K562 (cell line): ENCODE measurements at regions not wholly inside any gene's neighbourhood (a gene's known extent, or its start where the extent isn't known, plus 50 kb on each side); places are given as distances from the start of the nearest gene placed in this dataset.

ENCODE experiments used
- ATAC-seq: fragments of 200-7000 bp; cut with Tn5 transposase; 3 replicates; pipeline ENCODE4 v1.9.1; 2020; ENCODE audit warnings: moderate library complexity
- BruUV-seq: library from RNA; stranded (reverse); fragments of 400-500 nt; replicated peaks from 2 replicates; lab custom pipeline; 2021; lab: Mats Ljungman, UMichigan
- CTCF ChIA-PET: fragments of 300-600 bp; formaldehyde crosslinking; extraction: SDS; loops from one replicate; lab custom pipeline; 2021; ENCODE audit warnings: low intra/inter-chr PET ratio; lab: Yijun Ruan, JAX
- POLR2A ChIA-PET: fragments of 300-600, 350-650 bp; sonication (Branson Sonifier 250); formaldehyde crosslinking; extraction: SDS; loops from one replicate; lab custom pipeline; 2021; ENCODE audit warnings: antibody characterized with exemption, inconsistent platforms; lab: Yijun Ruan, JAX
- DNase-seq, 4 experiments: peaks; one replicate each; pipeline versions ENCODE4 v3.0.0 to v3.0.0-alpha.2; 2011 to 2018; ENCODE audit warnings: low spot score in 3 of 4, mixed read lengths in 3 of 4; ENCODE audit errors: extremely low read depth in 1 of 4
- FAIRE-seq: peaks from 2 replicates; lab custom pipeline; 2011; peaks lifted over from hg19 to GRCh38; lab: Jason Lieb, UNC
- H2AFZ ChIP-seq: 2 replicates; pipeline ENCODE4 v1.6.0; 2011; ENCODE audit warnings: low read depth, low read length, control low read depth, inconsistent platforms
- H3K27ac ChIP-seq: fragments of 200-600 bp; 3 replicates; pipeline ENCODE4 v1.8.0; 2011; ENCODE audit warnings: low read depth, mild to moderate bottlenecking, control low read depth, inconsistent platforms, low read length, moderate library complexity, mixed read lengths; ENCODE audit errors: extremely low read depth
- H3K27me3 ChIP-seq, 2 experiments: fragments of 300-600 bp in 1 of 2; 2 replicates in 1 of 2; 3 replicates in 1 of 2; pipeline versions ENCODE4 v1.6.0 to v1.8.0; 2011; ENCODE audit warnings: inconsistent platforms in 2 of 2, low read length in 2 of 2, mild to moderate bottlenecking in 1 of 2, mixed read lengths in 1 of 2, moderate library complexity in 1 of 2; ENCODE audit not compliant: control insufficient read depth in 2 of 2, insufficient read depth in 2 of 2
- H3K36me3 ChIP-seq: fragments of 300-600 bp; 3 replicates; pipeline ENCODE4 v1.8.0; 2011; ENCODE audit warnings: mild to moderate bottlenecking, low read length, inconsistent platforms; ENCODE audit not compliant: control insufficient read depth, insufficient read depth
- H3K4me1 ChIP-seq, 2 experiments: fragments of 200-600 bp in 1 of 2; replicated peaks in 1 of 2; 2 replicates in 1 of 2; 3 replicates in 1 of 2; pipeline versions ENCODE4 v1.5.1 to v1.8.0; 2011; ENCODE audit warnings: inconsistent platforms in 2 of 2, low read length in 2 of 2, mild to moderate bottlenecking in 1 of 2, mixed read lengths in 1 of 2, moderate library complexity in 1 of 2; ENCODE audit not compliant: control insufficient read depth in 2 of 2, insufficient read depth in 2 of 2
- H3K4me2 ChIP-seq: 2 replicates; pipeline ENCODE4 v1.6.1; 2011; ENCODE audit warnings: low read length, control low read depth, inconsistent platforms, mixed read lengths; ENCODE audit not compliant: insufficient read depth
- H3K4me3 ChIP-seq: fragments of 200-600 bp; sonication (generic), shearing (Covaris generic); 2 replicates; pipeline ENCODE4 v1.5.1; 2016; ENCODE audit warnings: control low read depth, inconsistent platforms
- H3K79me2 ChIP-seq: fragments of 200-600 bp; 3 replicates; pipeline ENCODE4 v1.8.0; 2011; ENCODE audit warnings: low read length, inconsistent platforms; ENCODE audit not compliant: control insufficient read depth, insufficient read depth
- H3K9ac ChIP-seq, 2 experiments: 2 replicates each; pipeline versions ENCODE4 v1.6.0 to v1.6.1; 2011; ENCODE audit warnings: low read depth in 2 of 2, low read length in 2 of 2, control low read depth in 1 of 2, inconsistent platforms in 1 of 2, mild to moderate bottlenecking in 1 of 2, mixed read lengths in 1 of 2; ENCODE audit not compliant: insufficient read depth in 1 of 2
- H3K9me1 ChIP-seq: one replicate; pipeline ENCODE4 v1.6.0; 2011; ENCODE audit warnings: inconsistent platforms, mild to moderate bottlenecking, low read length, moderate library complexity; ENCODE audit not compliant: control insufficient read depth, insufficient read depth
- H3K9me3 ChIP-seq: replicated peaks from 2 replicates; pipeline ENCODE4 v1.5.1; 2011; ENCODE audit warnings: low read depth, low read length, inconsistent platforms; ENCODE audit not compliant: control insufficient read depth, insufficient read depth
- H4K20me1 ChIP-seq: replicated peaks from 2 replicates; pipeline ENCODE4 v1.6.1; 2011; ENCODE audit warnings: low read length, inconsistent platforms, mixed read lengths; ENCODE audit not compliant: control insufficient read depth, insufficient read depth
- EP400 ChIP-seq: fragments of 450-650 bp; IDR thresholded peaks from 2 replicates; pipeline ENCODE4 v1.6.1; 2017; ENCODE audit warnings: antibody characterized with exemption, mild to moderate bottlenecking, moderate library complexity
- GMEB1 ChIP-seq: fragments of 250-450 bp; sonication (Bioruptor Pico); IDR thresholded peaks from 2 replicates; pipeline ENCODE4 v1.4.0; 2020; ENCODE audit warnings: mild to moderate bottlenecking
- KAT2B ChIP-seq: IDR thresholded peaks from one replicate; pipeline ENCODE4 v1.6.1; 2012; ENCODE audit warnings: low read depth, mild to moderate bottlenecking, control low read depth, inconsistent platforms, low read length, moderate library complexity
- RBFOX2 ChIP-seq: fragments of 200-400 bp; formaldehyde crosslinking; IDR thresholded peaks from 2 replicates; pipeline ENCODE4 v1.6.1; 2017; ENCODE audit warnings: low read depth, mild to moderate bottlenecking, low read length, moderate library complexity
- XRCC4 ChIP-seq: IDR thresholded peaks from one replicate; pipeline ENCODE4 v1.6.1; 2011; ENCODE audit not compliant: insufficient read depth, insufficient read length; ENCODE audit errors: extremely low read depth
- ZNF224 ChIP-seq: sonication (generic); formaldehyde crosslinking; IDR thresholded peaks from 2 replicates; pipeline ENCODE4 v1.8.0; 2022; ENCODE audit warnings: mild to moderate bottlenecking, missing genetic modification reagents
- WGBS: fragments of 100-300 bp; shearing (Covaris generic); methylation state at CpG from one replicate; pipeline ENCODE4 v1.1.6; 2016; ENCODE audit warnings: low coverage, mixed read lengths; ENCODE audit not compliant: insufficient coverage; ENCODE audit errors: missing lambda C conversion rate; 5-methylcytosine and 5-hydroxymethylcytosine counted together
- in situ Hi-C: fragments of 300-500 bp; cut with MboI; formaldehyde crosslinking; loops from 4 replicates; pipeline ENCODE4 v1.15.0; 2018; ENCODE audit warnings: inconsistent platforms, mixed read lengths
- intact Hi-C: fragments of 100-400 bp; cut with micrococcal nuclease; formaldehyde crosslinking; loops from 2 replicates; pipeline ENCODE4 v1.14.2; 2022
- TF ChIP-seq, protein P1 (sequence below): fragments of 250-450 bp; sonication (Bioruptor Pico); IDR thresholded peaks from 2 replicates; pipeline ENCODE4 v1.5.0; 2021
- TF ChIP-seq, protein P2 (sequence below): fragments of 200-800 bp; sonication (Bioruptor generic); IDR thresholded peaks from 2 replicates; pipeline ENCODE4 v1.6.1; 2017; ENCODE audit warnings: missing genetic modification characterization, missing compliant biosample characterization
- TF ChIP-seq, protein P3 (sequence below), 2 experiments: fragments of 450-650 bp; formaldehyde crosslinking in 1 of 2; IDR thresholded peaks; 2 replicates each; pipeline versions ENCODE4 v1.4.0 to v1.6.1; 2014 to 2020; ENCODE audit warnings: mild to moderate bottlenecking in 2 of 2, borderline replicate concordance in 1 of 2, low read depth in 1 of 2

- no peak for ATAC-seq
- no TSS peak for BruUV-seq
Observed at GRCh38 chrX:76977452-76977851, 469.7 kb upstream of the FGF16 start.

More at GRCh38 chrX:76977452-76977851, 469.7 kb upstream of the FGF16 start:
- DNase-seq (no peak), FAIRE-seq (no peak)
- Histone ChIP-seq H3K79me2 (no peaks in the 10 kb centered on the region), H3K4me3 (no peak overlapping the region), H2AFZ (no peak overlapping the region), H3K27me3 (no peaks in the 10 kb centered on the region), H3K27ac (no peak overlapping the region), H4K20me1 (no peaks in the 10 kb centered on the region), H3K9me1 (no peaks in the 10 kb centered on the region), H3K9me3 (no peaks in the 10 kb centered on the region), H3K4me2 (no peak overlapping the region), H3K36me3 (no peaks in the 10 kb centered on the region), H3K9ac (no peak overlapping the region), H3K4me1 (no peaks in the 10 kb centered on the region)
- WGBS: 0% methylated on average over 2 of the region's 2 CpGs
- CTCF ChIA-PET: no interaction called here
- TF ChIP-seq RBFOX2 (no peak), KAT2B (no peak), GMEB1 (CRISPR knock-in tag) (no peak), XRCC4 (no peak), EP400 (no peak), ZNF224 (CRISPR knock-in tag) (no peak)
- TF ChIP-seq, protein P1, sequence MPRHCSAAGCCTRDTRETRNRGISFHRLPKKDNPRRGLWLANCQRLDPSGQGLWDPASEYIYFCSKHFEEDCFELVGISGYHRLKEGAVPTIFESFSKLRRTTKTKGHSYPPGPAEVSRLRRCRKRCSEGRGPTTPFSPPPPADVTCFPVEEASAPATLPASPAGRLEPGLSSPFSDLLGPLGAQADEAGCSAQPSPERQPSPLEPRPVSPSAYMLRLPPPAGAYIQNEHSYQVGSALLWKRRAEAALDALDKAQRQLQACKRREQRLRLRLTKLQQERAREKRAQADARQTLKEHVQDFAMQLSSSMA: no peak
- TF ChIP-seq, protein P2, sequence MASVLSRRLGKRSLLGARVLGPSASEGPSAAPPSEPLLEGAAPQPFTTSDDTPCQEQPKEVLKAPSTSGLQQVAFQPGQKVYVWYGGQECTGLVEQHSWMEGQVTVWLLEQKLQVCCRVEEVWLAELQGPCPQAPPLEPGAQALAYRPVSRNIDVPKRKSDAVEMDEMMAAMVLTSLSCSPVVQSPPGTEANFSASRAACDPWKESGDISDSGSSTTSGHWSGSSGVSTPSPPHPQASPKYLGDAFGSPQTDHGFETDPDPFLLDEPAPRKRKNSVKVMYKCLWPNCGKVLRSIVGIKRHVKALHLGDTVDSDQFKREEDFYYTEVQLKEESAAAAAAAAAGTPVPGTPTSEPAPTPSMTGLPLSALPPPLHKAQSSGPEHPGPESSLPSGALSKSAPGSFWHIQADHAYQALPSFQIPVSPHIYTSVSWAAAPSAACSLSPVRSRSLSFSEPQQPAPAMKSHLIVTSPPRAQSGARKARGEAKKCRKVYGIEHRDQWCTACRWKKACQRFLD: no peak
- TF ChIP-seq, protein P3, sequence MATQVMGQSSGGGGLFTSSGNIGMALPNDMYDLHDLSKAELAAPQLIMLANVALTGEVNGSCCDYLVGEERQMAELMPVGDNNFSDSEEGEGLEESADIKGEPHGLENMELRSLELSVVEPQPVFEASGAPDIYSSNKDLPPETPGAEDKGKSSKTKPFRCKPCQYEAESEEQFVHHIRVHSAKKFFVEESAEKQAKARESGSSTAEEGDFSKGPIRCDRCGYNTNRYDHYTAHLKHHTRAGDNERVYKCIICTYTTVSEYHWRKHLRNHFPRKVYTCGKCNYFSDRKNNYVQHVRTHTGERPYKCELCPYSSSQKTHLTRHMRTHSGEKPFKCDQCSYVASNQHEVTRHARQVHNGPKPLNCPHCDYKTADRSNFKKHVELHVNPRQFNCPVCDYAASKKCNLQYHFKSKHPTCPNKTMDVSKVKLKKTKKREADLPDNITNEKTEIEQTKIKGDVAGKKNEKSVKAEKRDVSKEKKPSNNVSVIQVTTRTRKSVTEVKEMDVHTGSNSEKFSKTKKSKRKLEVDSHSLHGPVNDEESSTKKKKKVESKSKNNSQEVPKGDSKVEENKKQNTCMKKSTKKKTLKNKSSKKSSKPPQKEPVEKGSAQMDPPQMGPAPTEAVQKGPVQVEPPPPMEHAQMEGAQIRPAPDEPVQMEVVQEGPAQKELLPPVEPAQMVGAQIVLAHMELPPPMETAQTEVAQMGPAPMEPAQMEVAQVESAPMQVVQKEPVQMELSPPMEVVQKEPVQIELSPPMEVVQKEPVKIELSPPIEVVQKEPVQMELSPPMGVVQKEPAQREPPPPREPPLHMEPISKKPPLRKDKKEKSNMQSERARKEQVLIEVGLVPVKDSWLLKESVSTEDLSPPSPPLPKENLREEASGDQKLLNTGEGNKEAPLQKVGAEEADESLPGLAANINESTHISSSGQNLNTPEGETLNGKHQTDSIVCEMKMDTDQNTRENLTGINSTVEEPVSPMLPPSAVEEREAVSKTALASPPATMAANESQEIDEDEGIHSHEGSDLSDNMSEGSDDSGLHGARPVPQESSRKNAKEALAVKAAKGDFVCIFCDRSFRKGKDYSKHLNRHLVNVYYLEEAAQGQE (IDR thresholded peaks at IDR 0.05; ENCODE audit: borderline replicate concordance): no peak
- TF ChIP-seq, protein P3 (CRISPR knock-in tag; IDR thresholded peaks at IDR 0.05; ENCODE audit: low read depth): no peak
- in situ Hi-C loops (no loop called here), intact Hi-C loops (no loop called here)
- POLR2A ChIA-PET: no interaction called here
